ENCODE measurements at regions not wholly inside any gene's neighbourhood (a gene's known extent, or its start where the extent isn't known, plus 50 kb on each side); places are given as distances from the start of the nearest gene placed in this dataset.

DNA sequence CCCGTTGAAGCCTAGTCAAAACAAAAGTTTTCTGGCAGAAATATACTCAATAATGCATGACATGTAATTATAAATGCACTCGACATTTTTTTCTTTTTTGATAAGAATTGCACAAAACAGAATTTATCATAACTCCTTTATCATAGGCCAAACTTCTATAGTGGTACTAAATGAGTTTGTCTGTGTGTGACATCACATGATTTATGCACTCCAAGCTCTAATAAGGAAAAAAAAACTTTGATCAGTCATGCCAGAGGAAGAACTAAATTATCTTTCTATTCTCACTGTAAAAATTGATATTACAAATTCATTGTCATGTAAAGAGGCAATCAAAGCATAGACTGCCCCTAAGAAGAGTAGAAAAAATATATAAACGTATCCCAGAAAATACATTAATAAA, 112.4 kb upstream of the NOCT start:
- in situ Hi-C loops (cut with MboI; ENCODE audit: low pct_ligation_motif_present in 1 of 4, low pct_unique_long_range_greater_than_20kb in 1 of 4, low sequenced_read_pairs in 3 of 4) (no loop called here), intact Hi-C loops (cut with DNase I; ENCODE audit: low total_unique reads) (no loop called here)
- H3K36me3 ChIP-seq, result no peaks in the 10 kb centered on the region
- DNase-seq, result no peak
- H3K27ac ChIP-seq, result no peak overlapping the region
- no peaks in the 10 kb centered on the region for H3K9me3 ChIP-seq
- 59 to 77% methylated on average over 3 of the region's 3 CpGs for WGBS, 2 donors (ENCODE audit: low coverage in 1 of 2)
- H3K4me3 ChIP-seq, result no peak overlapping the region
- H3K4me1 ChIP-seq, result peaks cover 0 to under 1% (median 0%) of the 10 kb centered on the region in 4 donors
- TF ChIP-seq, protein P1, sequence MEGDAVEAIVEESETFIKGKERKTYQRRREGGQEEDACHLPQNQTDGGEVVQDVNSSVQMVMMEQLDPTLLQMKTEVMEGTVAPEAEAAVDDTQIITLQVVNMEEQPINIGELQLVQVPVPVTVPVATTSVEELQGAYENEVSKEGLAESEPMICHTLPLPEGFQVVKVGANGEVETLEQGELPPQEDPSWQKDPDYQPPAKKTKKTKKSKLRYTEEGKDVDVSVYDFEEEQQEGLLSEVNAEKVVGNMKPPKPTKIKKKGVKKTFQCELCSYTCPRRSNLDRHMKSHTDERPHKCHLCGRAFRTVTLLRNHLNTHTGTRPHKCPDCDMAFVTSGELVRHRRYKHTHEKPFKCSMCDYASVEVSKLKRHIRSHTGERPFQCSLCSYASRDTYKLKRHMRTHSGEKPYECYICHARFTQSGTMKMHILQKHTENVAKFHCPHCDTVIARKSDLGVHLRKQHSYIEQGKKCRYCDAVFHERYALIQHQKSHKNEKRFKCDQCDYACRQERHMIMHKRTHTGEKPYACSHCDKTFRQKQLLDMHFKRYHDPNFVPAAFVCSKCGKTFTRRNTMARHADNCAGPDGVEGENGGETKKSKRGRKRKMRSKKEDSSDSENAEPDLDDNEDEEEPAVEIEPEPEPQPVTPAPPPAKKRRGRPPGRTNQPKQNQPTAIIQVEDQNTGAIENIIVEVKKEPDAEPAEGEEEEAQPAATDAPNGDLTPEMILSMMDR (IDR thresholded peaks at IDR 0.05), result no peak
- TF ChIP-seq EP300 (IDR thresholded peaks at IDR 0.05; ENCODE audit: low read depth) (no peak), POLR2A (IDR thresholded peaks at IDR 0.05) (no peak), POLR2AphosphoS5 (IDR thresholded peaks at IDR 0.05) (no peak)
- H3K27me3 ChIP-seq, result no peaks in the 10 kb centered on the region

DNA sequence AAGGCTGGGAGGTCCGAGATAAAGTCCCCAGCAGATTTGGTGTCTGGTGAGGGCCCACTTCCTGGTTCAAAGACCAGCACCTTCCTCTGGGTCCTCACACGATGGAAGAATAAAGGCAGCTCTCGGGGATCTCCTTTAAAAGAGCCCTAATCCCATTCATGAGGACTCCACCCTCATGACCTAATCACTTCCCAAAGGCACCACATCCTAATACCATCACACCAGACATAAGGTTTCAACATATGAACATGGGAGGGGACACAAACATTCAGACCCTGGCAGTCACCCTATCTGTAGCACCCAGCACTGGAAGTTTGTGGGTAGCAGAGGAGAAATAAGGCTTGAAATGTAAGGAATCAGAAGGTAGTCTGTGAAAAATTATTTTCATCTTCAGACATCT, 112.9 kb upstream of the NOCT start:
- H3K4me3 ChIP-seq, result no peak overlapping the region
- WGBS, 2 donors (ENCODE audit: low coverage in 1 of 2), result 92% methylated on average over 3 of the region's 3 CpGs; no CpG with 5 or more reads in 1 of the 2 donors
- TF ChIP-seq POLR2AphosphoS5 (IDR thresholded peaks at IDR 0.05) (no peak), POLR2A (IDR thresholded peaks at IDR 0.05) (no peak), EP300 (IDR thresholded peaks at IDR 0.05; ENCODE audit: low read depth) (no peak)
- TF ChIP-seq, protein P1 (IDR thresholded peaks at IDR 0.05), result no peak
- H3K9me3 ChIP-seq, result no peaks in the 10 kb centered on the region
- H3K36me3 ChIP-seq, result no peaks in the 10 kb centered on the region
- in situ Hi-C loops (cut with MboI; ENCODE audit: low pct_ligation_motif_present in 1 of 4, low pct_unique_long_range_greater_than_20kb in 1 of 4, low sequenced_read_pairs in 3 of 4) (no loop called here), intact Hi-C loops (cut with DNase I; ENCODE audit: low total_unique reads) (no loop called here)
- H3K4me1 ChIP-seq, result peaks cover 0 to 4% (median 0%) of the 10 kb centered on the region in 4 donors
- no peaks in the 10 kb centered on the region for H3K27me3 ChIP-seq
- DNase-seq, result no peak
- H3K27ac ChIP-seq, result no peak overlapping the region

DNA sequence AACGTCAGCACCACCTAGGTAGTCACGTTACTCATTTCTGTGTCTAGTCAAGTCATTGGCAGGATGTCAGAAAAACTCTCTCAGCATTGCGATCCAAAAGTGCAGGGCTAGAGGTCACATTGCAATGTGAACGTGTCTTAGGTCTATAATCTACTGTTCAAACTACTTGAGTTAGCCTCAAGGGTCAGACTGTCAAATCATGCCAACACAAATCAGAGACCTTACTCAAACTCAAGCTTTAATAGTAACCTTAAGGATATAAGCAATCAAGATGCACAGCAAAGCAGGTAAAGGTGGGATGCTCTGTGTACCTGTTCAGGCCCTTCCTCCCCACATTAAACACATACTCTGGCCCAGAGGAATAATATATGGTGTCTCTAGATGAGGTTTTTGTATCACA, 114.4 kb upstream of the NOCT start:
- 84% methylated on average over 4 of the region's 4 CpGs; no CpG with 5 or more reads in 1 of the 2 donors for WGBS, 2 donors (ENCODE audit: low coverage in 1 of 2)
- intact Hi-C loops (cut with DNase I; ENCODE audit: low total_unique reads), result no loop called here
- peaks cover 0 to 4% (median 0%) of the 10 kb centered on the region in 4 donors for H3K4me1 ChIP-seq
- H3K4me3 ChIP-seq, result no peak overlapping the region
- no peaks in the 10 kb centered on the region for H3K27me3 ChIP-seq
- no peaks in the 10 kb centered on the region for H3K9me3 ChIP-seq
- in situ Hi-C loops (cut with MboI; ENCODE audit: low pct_ligation_motif_present in 1 of 4, low pct_unique_long_range_greater_than_20kb in 1 of 4, low sequenced_read_pairs in 3 of 4), result no loop called here
- DNase-seq, result no peak
- no peak overlapping the region for H3K27ac ChIP-seq
- no peak for TF ChIP-seq EP300 (IDR thresholded peaks at IDR 0.05; ENCODE audit: low read depth)
- TF ChIP-seq POLR2AphosphoS5 (IDR thresholded peaks at IDR 0.05), result no peak
- TF ChIP-seq, protein P1 (IDR thresholded peaks at IDR 0.05), result no peak
- no peak for TF ChIP-seq POLR2A (IDR thresholded peaks at IDR 0.05)
- H3K36me3 ChIP-seq, result no peaks in the 10 kb centered on the region

DNA sequence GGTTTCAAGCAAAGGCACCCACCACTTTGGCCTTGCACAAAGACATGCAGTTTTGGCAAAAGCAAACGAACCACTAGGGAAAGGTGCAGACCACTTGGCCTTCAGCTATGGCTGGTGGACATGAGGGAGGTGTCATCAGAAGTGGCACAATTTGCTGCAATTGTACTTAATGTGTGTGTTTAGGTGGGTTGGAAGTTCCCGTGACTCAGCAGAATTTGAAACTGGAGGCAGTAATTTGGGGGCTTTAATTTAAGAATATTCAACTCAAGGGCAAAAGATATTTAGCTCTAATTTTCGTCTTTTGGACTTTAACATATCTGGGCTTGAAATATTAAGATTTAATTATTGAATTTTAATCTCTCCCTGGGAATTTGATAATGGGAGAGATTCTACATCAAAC, 115.6 kb upstream of the NOCT start:
- in situ Hi-C loops (cut with MboI; ENCODE audit: low pct_ligation_motif_present in 1 of 4, low pct_unique_long_range_greater_than_20kb in 1 of 4, low sequenced_read_pairs in 3 of 4), result no loop called here
- Histone ChIP-seq H3K4me1 (peaks cover 0 to 4% (median 0%) of the 10 kb centered on the region in 4 donors), H3K27ac (no peak overlapping the region), H3K36me3 (no peaks in the 10 kb centered on the region), H3K4me3 (no peak overlapping the region), H3K9me3 (no peaks in the 10 kb centered on the region), H3K27me3 (no peaks in the 10 kb centered on the region)
- intact Hi-C loops (cut with DNase I; ENCODE audit: low total_unique reads), result no loop called here
- DNase-seq, result no peak
- TF ChIP-seq, protein P1 (IDR thresholded peaks at IDR 0.05), result no peak
- no peak for TF ChIP-seq POLR2A (IDR thresholded peaks at IDR 0.05)
- TF ChIP-seq EP300 (IDR thresholded peaks at IDR 0.05; ENCODE audit: low read depth), result no peak
- TF ChIP-seq POLR2AphosphoS5 (IDR thresholded peaks at IDR 0.05), result no peak
- WGBS, 2 donors (ENCODE audit: low coverage in 1 of 2), result 50 to 77% methylated on average over 2 to 3 of the region's 3 CpGs
